ENCODE measurements at regions not wholly inside any gene's neighbourhood (a gene's known extent, or its start where the extent isn't known, plus 50 kb on each side); places are given as distances from the start of the nearest gene placed in this dataset.

GRCh38 chr2:150174971-150175421 lies 312.5 kb downstream of the RND3 start:
- no peak for DNase-seq (ENCODE audit: low read depth)
- no peak overlapping the region for H3K4me3 ChIP-seq (ENCODE audit: low read depth, low read length)

- no peak overlapping the region for H3K4me3 ChIP-seq (ENCODE audit: low read depth, low read length)
- no peak for DNase-seq (ENCODE audit: low read depth)
These were observed 313.2 kb downstream of the RND3 start for GRCh38 chr2:150174056-150174805.

- DNase-seq (ENCODE audit: low read depth) = no peak
- H3K4me3 ChIP-seq (ENCODE audit: low read depth, low read length) = no peak overlapping the region
These were observed 316.4 kb downstream of the RND3 start for GRCh38 chr2:150171065-150171548.

GRCh38 chr2:150169237-150169629 lies 318.2 kb downstream of the RND3 start:
- DNase-seq (ENCODE audit: low read depth) = peak; percentile 77
- H3K4me3 ChIP-seq (ENCODE audit: low read depth, low read length) = no peak overlapping the region

- no peak for DNase-seq (ENCODE audit: low read depth)
- H3K4me3 ChIP-seq (ENCODE audit: low read depth, low read length) = no peak overlapping the region
These were observed 318.8 kb downstream of the RND3 start for GRCh38 chr2:150168595-150169236.

- H3K4me3 ChIP-seq (ENCODE audit: low read depth, low read length) = no peak overlapping the region
- DNase-seq (ENCODE audit: low read depth) = no peak
These were observed 319.8 kb downstream of the RND3 start for GRCh38 chr2:150167711-150168110.

GRCh38 chr2:150166313-150167051 lies 321.0 kb downstream of the RND3 start:
- DNase-seq (ENCODE audit: low read depth) = no peak
- H3K4me3 ChIP-seq (ENCODE audit: low read depth, low read length) = no peak overlapping the region

- DNase-seq (ENCODE audit: low read depth) = no peak
- no peak overlapping the region for H3K4me3 ChIP-seq (ENCODE audit: low read depth, low read length)
These were observed 321.5 kb downstream of the RND3 start for GRCh38 chr2:150165988-150166312.

GRCh38 chr2:150165442-150165841 lies 322.0 kb downstream of the RND3 start:
- no peak overlapping the region for H3K4me3 ChIP-seq (ENCODE audit: low read depth, low read length)
- no peak for DNase-seq (ENCODE audit: low read depth)

GRCh38 chr2:150162241-150162942 lies 325.1 kb downstream of the RND3 start:
- no peak overlapping the region for H3K4me3 ChIP-seq (ENCODE audit: low read depth, low read length)
- DNase-seq (ENCODE audit: low read depth) = no peak

GRCh38 chr2:150160058-150160457 lies 327.4 kb downstream of the RND3 start:
- H3K4me3 ChIP-seq (ENCODE audit: low read depth, low read length) = no peak overlapping the region
- DNase-seq (ENCODE audit: low read depth) = no peak

- H3K4me3 ChIP-seq (ENCODE audit: low read depth, low read length) = no peak overlapping the region
- DNase-seq (ENCODE audit: low read depth) = no peak
These were observed 328.2 kb downstream of the RND3 start for GRCh38 chr2:150159300-150159699.

GRCh38 chr2:150156876-150157275 lies 330.6 kb downstream of the RND3 start:
- no peak for DNase-seq (ENCODE audit: low read depth)
- no peak overlapping the region for H3K4me3 ChIP-seq (ENCODE audit: low read depth, low read length)

GRCh38 chr2:150156415-150156814 lies 331.1 kb downstream of the RND3 start:
- DNase-seq (ENCODE audit: low read depth) = no peak
- H3K4me3 ChIP-seq (ENCODE audit: low read depth, low read length) = no peak overlapping the region

- no peak for DNase-seq (ENCODE audit: low read depth)
- no peak overlapping the region for H3K4me3 ChIP-seq (ENCODE audit: low read depth, low read length)
These were observed 333.1 kb downstream of the RND3 start for GRCh38 chr2:150154308-150154797.

- H3K4me3 ChIP-seq (ENCODE audit: low read depth, low read length) = no peak overlapping the region
- no peak for DNase-seq (ENCODE audit: low read depth)
These were observed 333.7 kb downstream of the RND3 start for GRCh38 chr2:150153646-150154307.

- no peak overlapping the region for H3K4me3 ChIP-seq (ENCODE audit: low read depth, low read length)
- no peak for DNase-seq (ENCODE audit: low read depth)
These were observed 335.2 kb downstream of the RND3 start for GRCh38 chr2:150152230-150152629.

- DNase-seq (ENCODE audit: low read depth) = no peak
These were observed 337.3 kb downstream of the RND3 start for GRCh38 chr2:150150144-150150543.

More at GRCh38 chr2:150150144-150150543, 337.3 kb downstream of the RND3 start:
- no peak overlapping the region for H3K4me3 ChIP-seq (ENCODE audit: low read depth, low read length)

Data from skeletal muscle cell (primary cell).